ENCODE measurements at regions not wholly inside any gene's neighbourhood (a gene's known extent, or its start where the extent isn't known, plus 50 kb on each side); places are given as distances from the start of the nearest gene placed in this dataset.

- no peak overlapping the region for H3K4me3 ChIP-seq (ENCODE audit: low read depth, low read length)
- no peaks in the 10 kb centered on the region for H3K36me3 ChIP-seq (ENCODE audit: control insufficient read depth, insufficient read depth, low read length)
- no peaks in the 10 kb centered on the region for H3K4me1 ChIP-seq (ENCODE audit: control insufficient read depth, insufficient read depth, low read length)
- no peak overlapping the region for H3K9ac ChIP-seq (ENCODE audit: low read depth, low read length)
- H3K27me3 ChIP-seq (ENCODE audit: control insufficient read depth, insufficient read depth, low read length), result peaks cover 12% of the 10 kb centered on the region
- no peaks in the 10 kb centered on the region for H3K9me3 ChIP-seq (ENCODE audit: control insufficient read depth, insufficient read depth, low read length)
Observed at GRCh38 chr1:47616906-47617305, 179.1 kb downstream of the FOXD2 start.

GRCh38 chr1:47617381-47618221 lies 179.8 kb downstream of the FOXD2 start:
- Histone ChIP-seq H3K4me1 (ENCODE audit: control insufficient read depth, insufficient read depth, low read length) (no peaks in the 10 kb centered on the region), H3K9ac (ENCODE audit: low read depth, low read length) (no peak overlapping the region), H3K27me3 (ENCODE audit: control insufficient read depth, insufficient read depth, low read length) (peaks cover 19% of the 10 kb centered on the region), H3K9me3 (ENCODE audit: control insufficient read depth, insufficient read depth, low read length) (no peaks in the 10 kb centered on the region), H3K4me3 (ENCODE audit: low read depth, low read length) (no peak overlapping the region), H3K36me3 (ENCODE audit: control insufficient read depth, insufficient read depth, low read length) (no peaks in the 10 kb centered on the region)

DNA sequence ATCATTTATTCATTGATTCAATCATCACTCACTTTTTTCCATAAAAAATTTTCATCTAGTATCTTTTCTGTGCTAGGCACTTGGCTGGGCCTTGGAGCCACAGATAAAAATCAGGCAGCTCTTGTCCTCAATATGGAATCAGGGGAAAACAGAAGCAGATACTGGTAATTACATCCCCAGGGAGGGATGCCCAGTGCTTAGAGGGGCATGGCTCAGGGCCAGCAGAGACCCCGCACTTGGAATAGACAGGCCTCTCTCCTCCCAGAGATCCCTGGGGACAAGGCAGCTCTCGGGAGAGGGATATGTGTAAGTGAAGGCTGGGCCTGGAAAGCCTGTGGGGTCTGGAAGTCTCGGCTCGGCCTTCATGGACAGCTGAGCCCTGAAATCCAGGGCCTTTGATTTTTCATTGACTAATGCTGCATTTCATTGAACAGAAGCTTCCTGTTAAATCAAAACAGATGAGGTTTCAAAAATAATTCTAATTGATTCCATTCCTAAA lies 180.4 kb downstream of the FOXD2 start:
- H3K4me1 ChIP-seq (ENCODE audit: control insufficient read depth, insufficient read depth, low read length), result no peaks in the 10 kb centered on the region
- H3K36me3 ChIP-seq (ENCODE audit: control insufficient read depth, insufficient read depth, low read length), result no peaks in the 10 kb centered on the region
- H3K9me3 ChIP-seq (ENCODE audit: control insufficient read depth, insufficient read depth, low read length), result no peaks in the 10 kb centered on the region
- H3K27me3 ChIP-seq (ENCODE audit: control insufficient read depth, insufficient read depth, low read length), result peaks cover 19% of the 10 kb centered on the region
- H3K9ac ChIP-seq (ENCODE audit: low read depth, low read length), result no peak overlapping the region
- no peak overlapping the region for H3K4me3 ChIP-seq (ENCODE audit: low read depth, low read length)

- no peaks in the 10 kb centered on the region for H3K4me1 ChIP-seq (ENCODE audit: control insufficient read depth, insufficient read depth, low read length)
- H3K9ac ChIP-seq (ENCODE audit: low read depth, low read length), result no peak overlapping the region
- H3K4me3 ChIP-seq (ENCODE audit: low read depth, low read length), result no peak overlapping the region
Observed at GRCh38 chr1:47618830-47619229, 181.0 kb downstream of the FOXD2 start.

GRCh38 chr1:47621483-47621882 lies 183.6 kb downstream of the FOXD2 start:
- Histone ChIP-seq H3K4me1 (ENCODE audit: control insufficient read depth, insufficient read depth, low read length) (no peaks in the 10 kb centered on the region), H3K9ac (ENCODE audit: low read depth, low read length) (no peak overlapping the region), H3K36me3 (ENCODE audit: control insufficient read depth, insufficient read depth, low read length) (no peaks in the 10 kb centered on the region), H3K4me3 (ENCODE audit: low read depth, low read length) (no peak overlapping the region), H3K27me3 (ENCODE audit: control insufficient read depth, insufficient read depth, low read length) (peaks cover 15% of the 10 kb centered on the region), H3K9me3 (ENCODE audit: control insufficient read depth, insufficient read depth, low read length) (no peaks in the 10 kb centered on the region)

More at GRCh38 chr1:47618830-47619229, 181.0 kb downstream of the FOXD2 start:
- peaks cover 19% of the 10 kb centered on the region for H3K27me3 ChIP-seq (ENCODE audit: control insufficient read depth, insufficient read depth, low read length)
- H3K36me3 ChIP-seq (ENCODE audit: control insufficient read depth, insufficient read depth, low read length), result no peaks in the 10 kb centered on the region
- H3K9me3 ChIP-seq (ENCODE audit: control insufficient read depth, insufficient read depth, low read length), result no peaks in the 10 kb centered on the region

DNA sequence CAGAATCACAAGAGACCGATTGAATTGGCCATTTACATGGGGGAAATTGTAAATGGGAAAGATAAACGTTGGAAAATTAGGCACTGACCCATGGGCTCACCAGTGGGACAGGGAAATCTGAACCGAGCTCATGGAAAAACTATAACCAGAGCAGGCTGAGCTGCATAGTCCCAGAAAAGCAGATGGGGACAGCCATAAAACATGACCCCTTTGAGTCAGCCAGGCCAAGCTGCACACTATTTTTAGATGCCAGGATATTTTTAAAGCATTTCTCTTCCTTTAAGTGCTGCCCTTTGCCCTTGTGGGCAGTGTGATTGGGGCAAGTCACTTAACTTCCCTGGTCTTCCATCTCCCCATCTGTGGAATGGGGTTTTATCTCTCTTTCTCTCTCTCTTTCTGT lies 184.1 kb downstream of the FOXD2 start:
- no peaks in the 10 kb centered on the region for H3K4me1 ChIP-seq (ENCODE audit: control insufficient read depth, insufficient read depth, low read length)
- H3K27me3 ChIP-seq (ENCODE audit: control insufficient read depth, insufficient read depth, low read length), result peaks cover 15% of the 10 kb centered on the region
- H3K4me3 ChIP-seq (ENCODE audit: low read depth, low read length), result no peak overlapping the region
- no peak overlapping the region for H3K9ac ChIP-seq (ENCODE audit: low read depth, low read length)
- no peaks in the 10 kb centered on the region for H3K36me3 ChIP-seq (ENCODE audit: control insufficient read depth, insufficient read depth, low read length)
- H3K9me3 ChIP-seq (ENCODE audit: control insufficient read depth, insufficient read depth, low read length), result no peaks in the 10 kb centered on the region

- peaks cover 15% of the 10 kb centered on the region for H3K27me3 ChIP-seq (ENCODE audit: control insufficient read depth, insufficient read depth, low read length)
- H3K4me1 ChIP-seq (ENCODE audit: control insufficient read depth, insufficient read depth, low read length), result no peaks in the 10 kb centered on the region
- no peak overlapping the region for H3K9ac ChIP-seq (ENCODE audit: low read depth, low read length)
- no peaks in the 10 kb centered on the region for H3K9me3 ChIP-seq (ENCODE audit: control insufficient read depth, insufficient read depth, low read length)
- H3K36me3 ChIP-seq (ENCODE audit: control insufficient read depth, insufficient read depth, low read length), result no peaks in the 10 kb centered on the region
- H3K4me3 ChIP-seq (ENCODE audit: low read depth, low read length), result no peak overlapping the region
Observed at GRCh38 chr1:47622776-47623556, 185.1 kb downstream of the FOXD2 start.

DNA sequence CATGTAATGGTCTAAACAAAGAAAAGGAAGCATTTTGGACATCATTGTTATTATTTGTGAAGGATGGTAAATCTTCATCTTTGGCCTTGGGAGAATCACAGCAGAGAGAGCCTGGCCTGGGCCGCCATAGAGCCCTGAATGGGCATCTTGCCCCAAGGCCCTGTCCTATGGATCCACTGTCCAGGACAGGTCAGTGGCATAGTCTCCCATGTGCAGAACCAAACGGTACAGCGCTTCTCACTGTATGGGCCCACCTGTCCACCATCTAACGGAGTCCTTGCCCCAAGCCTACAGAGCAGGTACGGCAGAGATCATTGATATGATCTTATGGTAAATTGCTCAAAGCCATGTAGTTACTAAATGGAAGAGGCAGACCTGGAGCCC lies 185.7 kb downstream of the FOXD2 start:
- no peaks in the 10 kb centered on the region for H3K4me1 ChIP-seq (ENCODE audit: control insufficient read depth, insufficient read depth, low read length)
- peaks cover 15% of the 10 kb centered on the region for H3K27me3 ChIP-seq (ENCODE audit: control insufficient read depth, insufficient read depth, low read length)
- no peak overlapping the region for H3K9ac ChIP-seq (ENCODE audit: low read depth, low read length)
- H3K4me3 ChIP-seq (ENCODE audit: low read depth, low read length), result no peak overlapping the region
- no peaks in the 10 kb centered on the region for H3K36me3 ChIP-seq (ENCODE audit: control insufficient read depth, insufficient read depth, low read length)
- no peaks in the 10 kb centered on the region for H3K9me3 ChIP-seq (ENCODE audit: control insufficient read depth, insufficient read depth, low read length)

GRCh38 chr1:47624531-47624930 lies 186.7 kb downstream of the FOXD2 start:
- H3K9ac ChIP-seq (ENCODE audit: low read depth, low read length), result no peak overlapping the region
- no peak overlapping the region for H3K4me3 ChIP-seq (ENCODE audit: low read depth, low read length)

DNA sequence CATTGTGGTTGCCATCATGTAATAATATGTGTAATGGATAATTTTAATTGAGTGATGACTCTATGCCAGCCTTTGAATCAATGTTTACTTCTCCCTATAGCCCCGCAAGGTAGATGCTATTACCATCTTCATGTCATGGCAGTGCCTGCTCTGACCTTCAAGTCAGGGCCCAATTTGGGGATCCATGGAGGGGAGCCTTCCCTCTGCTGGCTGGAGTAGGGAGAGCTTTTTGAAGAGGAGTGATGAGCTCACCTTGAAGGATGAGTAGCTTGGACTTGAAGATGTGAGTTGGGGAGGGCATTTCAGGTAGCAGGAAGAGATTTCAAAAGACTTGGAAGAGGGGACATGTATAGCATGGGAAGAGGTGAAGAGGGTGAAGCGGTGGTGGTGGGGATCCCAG lies 189.2 kb downstream of the FOXD2 start:
- H3K27me3 ChIP-seq (ENCODE audit: control insufficient read depth, insufficient read depth, low read length), result peaks cover 7% of the 10 kb centered on the region
- H3K9ac ChIP-seq (ENCODE audit: low read depth, low read length), result no peak overlapping the region
- no peak overlapping the region for H3K4me3 ChIP-seq (ENCODE audit: low read depth, low read length)
- H3K36me3 ChIP-seq (ENCODE audit: control insufficient read depth, insufficient read depth, low read length), result no peaks in the 10 kb centered on the region
- no peaks in the 10 kb centered on the region for H3K9me3 ChIP-seq (ENCODE audit: control insufficient read depth, insufficient read depth, low read length)
- H3K4me1 ChIP-seq (ENCODE audit: control insufficient read depth, insufficient read depth, low read length), result no peaks in the 10 kb centered on the region

More at GRCh38 chr1:47624531-47624930, 186.7 kb downstream of the FOXD2 start:
- H3K36me3 ChIP-seq (ENCODE audit: control insufficient read depth, insufficient read depth, low read length), result no peaks in the 10 kb centered on the region
- no peaks in the 10 kb centered on the region for H3K9me3 ChIP-seq (ENCODE audit: control insufficient read depth, insufficient read depth, low read length)
- no peaks in the 10 kb centered on the region for H3K4me1 ChIP-seq (ENCODE audit: control insufficient read depth, insufficient read depth, low read length)
- peaks cover 15% of the 10 kb centered on the region for H3K27me3 ChIP-seq (ENCODE audit: control insufficient read depth, insufficient read depth, low read length)

DNA sequence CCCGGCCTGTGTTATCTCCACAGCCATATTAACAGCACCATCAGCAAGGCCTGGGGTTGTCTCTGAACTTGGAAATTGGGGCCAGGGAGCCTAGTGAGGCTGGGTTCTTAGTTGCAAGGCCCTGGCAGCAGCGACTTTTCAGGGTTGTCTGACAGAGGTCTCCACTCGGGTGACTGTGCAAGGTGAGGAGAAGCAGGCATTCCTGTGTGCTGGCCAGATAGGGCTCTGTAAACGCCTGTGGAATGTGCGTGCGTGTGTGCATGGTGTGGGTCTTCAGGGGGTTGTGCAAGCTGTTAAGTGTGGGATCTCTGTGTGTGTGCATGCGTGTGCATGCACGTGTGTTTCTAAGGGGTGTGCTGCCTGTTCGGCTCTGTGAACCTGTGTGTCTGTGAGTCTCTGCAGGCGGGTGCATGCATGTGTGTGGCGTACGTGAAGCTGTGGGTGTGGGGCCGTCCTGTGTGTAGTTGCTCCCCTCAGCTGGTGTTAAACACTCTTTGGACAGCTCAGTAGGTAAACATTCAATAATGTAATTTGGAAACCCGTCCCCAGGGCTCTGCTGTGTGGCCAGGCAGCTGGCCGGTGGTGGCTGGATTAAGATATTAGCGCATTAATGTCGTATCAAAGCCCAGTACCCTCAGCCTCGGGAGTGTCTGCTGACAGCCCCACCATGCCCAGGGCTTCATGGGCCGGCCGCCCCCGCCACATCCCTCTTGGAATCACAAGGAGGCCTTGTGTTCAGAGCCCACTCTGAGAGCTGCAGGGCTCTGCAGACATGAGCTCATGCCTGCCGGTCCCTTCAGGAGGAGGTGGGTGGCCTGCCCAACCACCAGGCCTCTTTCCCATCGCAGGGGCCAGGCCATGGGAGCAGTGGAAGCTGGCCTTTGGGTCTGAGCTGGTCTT lies 189.9 kb downstream of the FOXD2 start:
- H3K36me3 ChIP-seq (ENCODE audit: control insufficient read depth, insufficient read depth, low read length), result no peaks in the 10 kb centered on the region
- no peaks in the 10 kb centered on the region for H3K4me1 ChIP-seq (ENCODE audit: control insufficient read depth, insufficient read depth, low read length)
- peaks cover 2% of the 10 kb centered on the region for H3K27me3 ChIP-seq (ENCODE audit: control insufficient read depth, insufficient read depth, low read length)
- no peak overlapping the region for H3K4me3 ChIP-seq (ENCODE audit: low read depth, low read length)
- no peak overlapping the region for H3K9ac ChIP-seq (ENCODE audit: low read depth, low read length)
- no peaks in the 10 kb centered on the region for H3K9me3 ChIP-seq (ENCODE audit: control insufficient read depth, insufficient read depth, low read length)

Measured in iPS-15b (cell line).